CD14-positive monocyte (primary cell): ENCODE measurements at regions not wholly inside any gene's neighbourhood (a gene's known extent, or its start where the extent isn't known, plus 50 kb on each side); places are given as distances from the start of the nearest gene placed in this dataset.

Experiments used
- DNase-seq, 3 donors: peaks; one replicate each; pipeline ENCODE4 v3.0.0-alpha.2; 2011 to 2022
- H2AFZ ChIP-seq: 2 replicates; pipeline ENCODE4 v1.6.0; 2012; ENCODE audit warnings: mild to moderate bottlenecking, low read depth, low read length, inconsistent platforms; ENCODE audit not compliant: insufficient read depth, poor library complexity, severe bottlenecking
- H3K27ac ChIP-seq, 2 donors: 1 replicate in 1 of 2; 2 replicates in 1 of 2; pipeline ENCODE4 v1.5.1; 2012 to 2013; ENCODE audit warnings: low read length in 2 of 2, control low read depth in 1 of 2, inconsistent platforms in 1 of 2, low read depth in 1 of 2, mild to moderate bottlenecking in 1 of 2
- H3K27me3 ChIP-seq, 2 donors: one replicate each; pipeline versions ENCODE4 v1.6.0 to v1.6.1; 2011 to 2013; ENCODE audit warnings: low read length in 2 of 2; ENCODE audit not compliant: control insufficient read depth in 2 of 2, insufficient read depth in 2 of 2
- H3K36me3 ChIP-seq, 2 donors: replicated peaks in 1 of 2; 1 replicate in 1 of 2; 2 replicates in 1 of 2; pipeline versions ENCODE4 v1.5.1 to v1.6.1; 2012 to 2013; ENCODE audit warnings: low read length in 2 of 2, control low read depth in 1 of 2, inconsistent platforms in 1 of 2, mild to moderate bottlenecking in 1 of 2; ENCODE audit not compliant: insufficient read depth in 2 of 2, control insufficient read depth in 1 of 2
- H3K4me1 ChIP-seq, 2 donors: 1 replicate in 1 of 2; 2 replicates in 1 of 2; pipeline versions ENCODE4 v1.5.1 to v1.6.1; 2012 to 2013; ENCODE audit warnings: low read length in 2 of 2, control low read depth in 1 of 2, inconsistent platforms in 1 of 2, mild to moderate bottlenecking in 1 of 2, moderate library complexity in 1 of 2; ENCODE audit not compliant: insufficient read depth in 2 of 2, control insufficient read depth in 1 of 2
- H3K4me2 ChIP-seq: replicated peaks from 2 replicates; pipeline ENCODE3; 2012; ENCODE audit warnings: low read length, moderate library complexity, mild to moderate bottlenecking; ENCODE audit not compliant: poor library complexity, severe bottlenecking; ENCODE audit errors: extremely low read depth
- H3K4me3 ChIP-seq, 3 experiments: fragments of 200-600 bp in 1 of 3; sonication (generic) in 1 of 3; replicated peaks in 1 of 3; 1 replicate in 2 of 3; 2 replicates in 1 of 3; pipeline ENCODE4 v1.5.1; 2011 to 2013; ENCODE audit warnings: low read length in 3 of 3, mild to moderate bottlenecking in 3 of 3, control low read depth in 2 of 3, low read depth in 2 of 3, inconsistent platforms in 1 of 3, moderate library complexity in 1 of 3
- H3K79me2 ChIP-seq: 2 replicates; pipeline ENCODE4 v1.6.0; 2012; ENCODE audit warnings: mild to moderate bottlenecking, control low read depth, inconsistent platforms, low read length, moderate library complexity; ENCODE audit not compliant: insufficient read depth
- H3K9ac ChIP-seq: 2 replicates; pipeline ENCODE4 v1.6.0; 2017; ENCODE audit warnings: low read length, mild to moderate bottlenecking; ENCODE audit not compliant: insufficient read depth, poor library complexity, severe bottlenecking
- H3K9me3 ChIP-seq, 2 donors: replicated peaks in 1 of 2; 1 replicate in 1 of 2; 2 replicates in 1 of 2; pipeline versions ENCODE4 v1.5.1 to v1.6.1; 2012 to 2013; ENCODE audit warnings: low read length in 2 of 2, control low read depth in 1 of 2; ENCODE audit not compliant: control insufficient read depth in 1 of 2, insufficient read depth in 1 of 2
- H4K20me1 ChIP-seq: 2 replicates; pipeline ENCODE4 v1.6.0; 2012; ENCODE audit warnings: mild to moderate bottlenecking, low read length, control low read depth, moderate library complexity; ENCODE audit not compliant: insufficient read depth
- H3K27ac Mint-ChIP-seq, 7 donors: one replicate each; pipeline ENCODE4 v1.8.0; 2020; ENCODE audit warnings: mild to moderate bottlenecking in 7 of 7, mixed read lengths in 7 of 7, moderate library complexity in 6 of 7, inconsistent platforms in 2 of 7
- H3K27me3 Mint-ChIP-seq, 3 donors: one replicate each; pipeline ENCODE4 v1.8.0; 2021 to 2022; ENCODE audit warnings: low read depth in 3 of 3, mild to moderate bottlenecking in 3 of 3, mixed read lengths in 3 of 3, moderate library complexity in 3 of 3, inconsistent platforms in 1 of 3
- H3K36me3 Mint-ChIP-seq, 2 donors: one replicate each; pipeline ENCODE4 v1.8.0; 2020; ENCODE audit warnings: mixed read lengths in 2 of 2, inconsistent platforms in 1 of 2, mild to moderate bottlenecking in 1 of 2
- H3K4me1 Mint-ChIP-seq: one replicate; pipeline ENCODE4 v1.8.0; 2020; ENCODE audit warnings: mild to moderate bottlenecking, mixed read lengths
- H3K4me3 Mint-ChIP-seq, 2 donors: one replicate each; pipeline ENCODE4 v1.8.0; 2020; ENCODE audit warnings: mild to moderate bottlenecking in 2 of 2, mixed read lengths in 2 of 2, moderate library complexity in 1 of 2
- H3K9me3 Mint-ChIP-seq, 7 donors: one replicate each; pipeline ENCODE4 v1.8.0; 2020 to 2022; ENCODE audit warnings: mixed read lengths in 7 of 7, mild to moderate bottlenecking in 6 of 7, moderate library complexity in 6 of 7, inconsistent platforms in 2 of 7
- WGBS: methylation state at CpG from one replicate; pipeline ENCODE4 v1.1.5; 2013; ENCODE audit warnings: missing lambda C conversion rate; ENCODE audit not compliant: insufficient coverage; 5-methylcytosine and 5-hydroxymethylcytosine counted together
- intact Hi-C, 2 donors: fragments of 100-400 bp; cut with micrococcal nuclease; formaldehyde crosslinking; loops; one replicate each; pipeline versions ENCODE4 v1.15.0 to v1.15.1; 2023
- TF ChIP-seq, protein P1 (sequence below): fragments of 200-600 bp; IDR thresholded peaks from one replicate; pipeline ENCODE4 v1.8.0; 2022; ENCODE audit warnings: antibody characterized with exemption, mild to moderate bottlenecking

GRCh38 chrX:150224676-150225075 lies 138.4 kb upstream of the MAMLD1 start:
- H3K27me3 ChIP-seq: no peaks in the 10 kb centered on the region
- no peaks in the 10 kb centered on the region for H3K36me3 ChIP-seq
- H3K79me2 ChIP-seq: no peaks in the 10 kb centered on the region
- WGBS: 90% methylated on average over 1 of the region's 3 CpGs
- TF ChIP-seq, protein P1, sequence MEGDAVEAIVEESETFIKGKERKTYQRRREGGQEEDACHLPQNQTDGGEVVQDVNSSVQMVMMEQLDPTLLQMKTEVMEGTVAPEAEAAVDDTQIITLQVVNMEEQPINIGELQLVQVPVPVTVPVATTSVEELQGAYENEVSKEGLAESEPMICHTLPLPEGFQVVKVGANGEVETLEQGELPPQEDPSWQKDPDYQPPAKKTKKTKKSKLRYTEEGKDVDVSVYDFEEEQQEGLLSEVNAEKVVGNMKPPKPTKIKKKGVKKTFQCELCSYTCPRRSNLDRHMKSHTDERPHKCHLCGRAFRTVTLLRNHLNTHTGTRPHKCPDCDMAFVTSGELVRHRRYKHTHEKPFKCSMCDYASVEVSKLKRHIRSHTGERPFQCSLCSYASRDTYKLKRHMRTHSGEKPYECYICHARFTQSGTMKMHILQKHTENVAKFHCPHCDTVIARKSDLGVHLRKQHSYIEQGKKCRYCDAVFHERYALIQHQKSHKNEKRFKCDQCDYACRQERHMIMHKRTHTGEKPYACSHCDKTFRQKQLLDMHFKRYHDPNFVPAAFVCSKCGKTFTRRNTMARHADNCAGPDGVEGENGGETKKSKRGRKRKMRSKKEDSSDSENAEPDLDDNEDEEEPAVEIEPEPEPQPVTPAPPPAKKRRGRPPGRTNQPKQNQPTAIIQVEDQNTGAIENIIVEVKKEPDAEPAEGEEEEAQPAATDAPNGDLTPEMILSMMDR: no peak
- H4K20me1 ChIP-seq: no peaks in the 10 kb centered on the region
- no peak overlapping the region for H3K9ac ChIP-seq
- Mint-ChIP-seq H3K4me3 (no peak overlapping the region), H3K36me3 (no peaks in the 10 kb centered on the region), H3K4me1 (no peaks in the 10 kb centered on the region), H3K9me3 (no peaks in the 10 kb centered on the region), H3K27me3 (peaks cover 0 to 2% (median 0%) of the 10 kb centered on the region in 3 donors), H3K27ac (no peak overlapping the region)
- H3K4me1 ChIP-seq: no peaks in the 10 kb centered on the region
- H3K27ac ChIP-seq: no peak overlapping the region
- intact Hi-C loops: no loop called here
- no peak overlapping the region for H3K4me3 ChIP-seq
- H3K9me3 ChIP-seq: no peaks in the 10 kb centered on the region
- no peak for DNase-seq
- no peak overlapping the region for H3K4me2 ChIP-seq
- H2AFZ ChIP-seq: no peak overlapping the region

GRCh38 chrX:150225266-150225665 lies 137.9 kb upstream of the MAMLD1 start:
- H3K4me1 Mint-ChIP-seq: no peaks in the 10 kb centered on the region
- no peaks in the 10 kb centered on the region for H3K36me3 ChIP-seq
- H3K27me3 Mint-ChIP-seq: peaks cover 0 to 2% (median 0%) of the 10 kb centered on the region in 3 donors
- no peaks in the 10 kb centered on the region for H3K36me3 Mint-ChIP-seq
- intact Hi-C loops: no loop called here
- H3K4me3 Mint-ChIP-seq: no peak overlapping the region
- H3K79me2 ChIP-seq: no peaks in the 10 kb centered on the region
- no peak overlapping the region for H2AFZ ChIP-seq
- H3K27ac Mint-ChIP-seq: no peak overlapping the region
- H3K27me3 ChIP-seq: no peaks in the 10 kb centered on the region
- no peak overlapping the region for H3K4me3 ChIP-seq
- no peaks in the 10 kb centered on the region for H3K4me1 ChIP-seq
- no peaks in the 10 kb centered on the region for H4K20me1 ChIP-seq
- no peak overlapping the region for H3K4me2 ChIP-seq
- WGBS: no CpG with 5 or more reads among the region's 3 CpGs
- no peaks in the 10 kb centered on the region for H3K9me3 Mint-ChIP-seq
- no peak overlapping the region for H3K9ac ChIP-seq
- no peak for DNase-seq
- TF ChIP-seq, protein P1: no peak
- no peaks in the 10 kb centered on the region for H3K9me3 ChIP-seq
- H3K27ac ChIP-seq: no peak overlapping the region
